ENCODE measurements at regions not wholly inside any gene's neighbourhood (a gene's known extent, or its start where the extent isn't known, plus 50 kb on each side); places are given as distances from the start of the nearest gene placed in this dataset.

DNA sequence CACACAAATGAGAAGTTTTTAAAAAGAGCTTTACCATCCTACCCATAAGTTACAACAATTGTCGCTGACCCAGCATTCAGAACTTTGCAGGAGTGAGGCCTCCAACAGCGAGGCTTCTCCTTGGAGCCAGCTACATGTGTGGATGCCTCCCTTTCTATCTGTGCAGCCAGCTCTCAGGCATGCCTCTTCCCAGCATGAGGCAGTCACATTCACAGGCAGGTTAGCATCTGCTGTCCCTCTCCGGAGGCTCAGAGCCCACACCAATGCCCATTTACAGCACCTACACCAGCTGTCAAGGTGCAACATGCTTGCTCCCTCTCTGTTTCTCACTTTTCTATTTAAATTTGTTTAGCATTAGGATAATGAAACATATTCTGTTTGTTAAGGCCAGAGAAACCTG, 278.7 kb upstream of the PODXL start:
- no peaks in the 10 kb centered on the region for H3K79me2 ChIP-seq (ENCODE audit: insufficient read depth, low read length)
- H3K4me2 ChIP-seq (ENCODE audit: low read depth, low read length, poor library complexity, severe bottlenecking): no peak overlapping the region
- H3K4me1 ChIP-seq (ENCODE audit: insufficient read depth, low read length, poor library complexity, severe bottlenecking): no peaks in the 10 kb centered on the region
- no peaks in the 10 kb centered on the region for H3K36me3 ChIP-seq (ENCODE audit: insufficient read depth, low read length)
- TF ChIP-seq, protein P1, sequence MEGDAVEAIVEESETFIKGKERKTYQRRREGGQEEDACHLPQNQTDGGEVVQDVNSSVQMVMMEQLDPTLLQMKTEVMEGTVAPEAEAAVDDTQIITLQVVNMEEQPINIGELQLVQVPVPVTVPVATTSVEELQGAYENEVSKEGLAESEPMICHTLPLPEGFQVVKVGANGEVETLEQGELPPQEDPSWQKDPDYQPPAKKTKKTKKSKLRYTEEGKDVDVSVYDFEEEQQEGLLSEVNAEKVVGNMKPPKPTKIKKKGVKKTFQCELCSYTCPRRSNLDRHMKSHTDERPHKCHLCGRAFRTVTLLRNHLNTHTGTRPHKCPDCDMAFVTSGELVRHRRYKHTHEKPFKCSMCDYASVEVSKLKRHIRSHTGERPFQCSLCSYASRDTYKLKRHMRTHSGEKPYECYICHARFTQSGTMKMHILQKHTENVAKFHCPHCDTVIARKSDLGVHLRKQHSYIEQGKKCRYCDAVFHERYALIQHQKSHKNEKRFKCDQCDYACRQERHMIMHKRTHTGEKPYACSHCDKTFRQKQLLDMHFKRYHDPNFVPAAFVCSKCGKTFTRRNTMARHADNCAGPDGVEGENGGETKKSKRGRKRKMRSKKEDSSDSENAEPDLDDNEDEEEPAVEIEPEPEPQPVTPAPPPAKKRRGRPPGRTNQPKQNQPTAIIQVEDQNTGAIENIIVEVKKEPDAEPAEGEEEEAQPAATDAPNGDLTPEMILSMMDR (conservative IDR thresholded peaks at IDR 0.05; ENCODE audit: low read length): no peak
- TF ChIP-seq EZH2phosphoT487 (IDR thresholded peaks at IDR 0.05; ENCODE audit: borderline replicate concordance): no peak
- no peaks in the 10 kb centered on the region for H4K20me1 ChIP-seq (ENCODE audit: insufficient read depth, low read length, poor library complexity, severe bottlenecking)
- H2AFZ ChIP-seq (ENCODE audit: low read length): no peak overlapping the region
- no peaks in the 10 kb centered on the region for H3K27me3 ChIP-seq (ENCODE audit: insufficient read depth, low read length, poor library complexity, severe bottlenecking)
- no peak overlapping the region for H3K9ac ChIP-seq (ENCODE audit: low read depth, low read length, poor library complexity, severe bottlenecking)
- H3F3A ChIP-seq (ENCODE audit: low read depth): no peaks in the 10 kb centered on the region
- no peaks in the 10 kb centered on the region for H3K9me2 ChIP-seq (replicated peaks; ENCODE audit: low read depth, low read length)
- H3K4me3 ChIP-seq (ENCODE audit: low read length, poor library complexity, severe bottlenecking): no peak overlapping the region
- no peaks in the 10 kb centered on the region; the same call in 1 of the 2 replicates for H3K9me3 ChIP-seq (ENCODE audit: insufficient read depth, low read depth, low read length)

DNA sequence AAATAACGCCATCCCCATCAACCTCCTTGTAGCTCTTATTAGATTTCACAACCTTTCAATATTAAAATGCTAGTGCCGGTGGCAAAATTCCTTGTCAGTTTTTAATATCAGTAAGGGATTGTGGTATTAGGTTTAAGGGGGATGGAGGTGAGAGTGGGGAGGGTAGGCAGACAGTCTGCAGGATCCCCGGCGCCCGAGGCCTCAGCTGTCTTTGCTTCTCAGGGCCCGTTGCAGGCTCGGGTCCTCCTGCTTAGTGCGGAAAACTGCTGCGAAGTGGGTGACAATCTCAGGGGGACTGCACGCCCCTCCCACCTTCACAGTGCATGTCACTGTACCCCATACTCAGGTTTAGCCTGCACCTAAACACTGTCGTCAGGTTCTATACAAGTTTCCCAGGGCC, 274.3 kb upstream of the PODXL start:
- Histone ChIP-seq H3K27me3 (ENCODE audit: insufficient read depth, low read length, poor library complexity, severe bottlenecking) (no peaks in the 10 kb centered on the region), H3K9ac (ENCODE audit: low read depth, low read length, poor library complexity, severe bottlenecking) (no peak overlapping the region), H3K9me3 (ENCODE audit: insufficient read depth, low read depth, low read length) (no peaks in the 10 kb centered on the region; the same call in 1 of the 2 replicates), H3K4me1 (ENCODE audit: insufficient read depth, low read length, poor library complexity, severe bottlenecking) (no peaks in the 10 kb centered on the region), H3K79me2 (ENCODE audit: insufficient read depth, low read length) (no peaks in the 10 kb centered on the region), H3K4me2 (ENCODE audit: low read depth, low read length, poor library complexity, severe bottlenecking) (no peak overlapping the region), H4K20me1 (ENCODE audit: insufficient read depth, low read length, poor library complexity, severe bottlenecking) (no peaks in the 10 kb centered on the region), H3K4me3 (ENCODE audit: low read length, poor library complexity, severe bottlenecking) (no peak overlapping the region), H3K9me2 (replicated peaks; ENCODE audit: low read depth, low read length) (no peaks in the 10 kb centered on the region), H3K36me3 (ENCODE audit: insufficient read depth, low read length) (no peaks in the 10 kb centered on the region), H3F3A (ENCODE audit: low read depth) (no peaks in the 10 kb centered on the region), H2AFZ (ENCODE audit: low read length) (no peak overlapping the region)
- TF ChIP-seq, protein P1 (conservative IDR thresholded peaks at IDR 0.05; ENCODE audit: low read length): no peak
- TF ChIP-seq EZH2phosphoT487 (IDR thresholded peaks at IDR 0.05; ENCODE audit: borderline replicate concordance): no peak

- Histone ChIP-seq H3K9ac (ENCODE audit: low read depth, low read length, poor library complexity, severe bottlenecking) (no peak overlapping the region), H4K20me1 (ENCODE audit: insufficient read depth, low read length, poor library complexity, severe bottlenecking) (no peaks in the 10 kb centered on the region), H2AFZ (ENCODE audit: low read length) (no peak overlapping the region), H3K4me3 (ENCODE audit: low read length, poor library complexity, severe bottlenecking) (no peak overlapping the region), H3F3A (ENCODE audit: low read depth) (no peaks in the 10 kb centered on the region), H3K36me3 (ENCODE audit: insufficient read depth, low read length) (no peaks in the 10 kb centered on the region), H3K27me3 (ENCODE audit: insufficient read depth, low read length, poor library complexity, severe bottlenecking) (no peaks in the 10 kb centered on the region), H3K4me1 (ENCODE audit: insufficient read depth, low read length, poor library complexity, severe bottlenecking) (no peaks in the 10 kb centered on the region), H3K9me3 (ENCODE audit: insufficient read depth, low read depth, low read length) (no peaks in the 10 kb centered on the region; the same call in 1 of the 2 replicates), H3K9me2 (replicated peaks; ENCODE audit: low read depth, low read length) (no peaks in the 10 kb centered on the region), H3K79me2 (ENCODE audit: insufficient read depth, low read length) (no peaks in the 10 kb centered on the region), H3K4me2 (ENCODE audit: low read depth, low read length, poor library complexity, severe bottlenecking) (no peak overlapping the region)
- TF ChIP-seq EZH2phosphoT487 (IDR thresholded peaks at IDR 0.05; ENCODE audit: borderline replicate concordance): no peak
- TF ChIP-seq, protein P1 (conservative IDR thresholded peaks at IDR 0.05; ENCODE audit: low read length): no peak
Measured at GRCh38 chr7:131829947-131830558, 273.6 kb upstream of the PODXL start.
